ENCODE measurements at regions not wholly inside any gene's neighbourhood (a gene's known extent, or its start where the extent isn't known, plus 50 kb on each side); places are given as distances from the start of the nearest gene placed in this dataset.

- no peak overlapping the region for H3K4me3 ChIP-seq (ENCODE audit: low read depth, low read length)
- no peak for DNase-seq (ENCODE audit: low read depth)
- TF ChIP-seq MYC (IDR thresholded peaks at IDR 0.05; ENCODE audit: low read depth, low read length) (no peak), POLR2A (IDR thresholded peaks at IDR 0.05; ENCODE audit: extremely low read depth, insufficient read length) (no peak), CTCF (IDR thresholded peaks at IDR 0.05; ENCODE audit: low read depth, low read length) (no peak), MAX (IDR thresholded peaks at IDR 0.05; ENCODE audit: low read depth, low read length) (no peak)
Measured at GRCh38 chr2:795531-796041, 118.4 kb upstream of the TMEM18 start.

GRCh38 chr2:794554-795241, 117.5 kb upstream of the TMEM18 start:
- no peak for DNase-seq (ENCODE audit: low read depth)
- TF ChIP-seq MAX (IDR thresholded peaks at IDR 0.05; ENCODE audit: low read depth, low read length) = no peak
- TF ChIP-seq POLR2A (IDR thresholded peaks at IDR 0.05; ENCODE audit: extremely low read depth, insufficient read length) = no peak
- TF ChIP-seq MYC (IDR thresholded peaks at IDR 0.05; ENCODE audit: low read depth, low read length) = no peak
- TF ChIP-seq CTCF (IDR thresholded peaks at IDR 0.05; ENCODE audit: low read depth, low read length) = no peak
- no peak overlapping the region for H3K4me3 ChIP-seq (ENCODE audit: low read depth, low read length)

- no peak for TF ChIP-seq MAX (IDR thresholded peaks at IDR 0.05; ENCODE audit: low read depth, low read length)
- TF ChIP-seq CTCF (IDR thresholded peaks at IDR 0.05; ENCODE audit: low read depth, low read length) = no peak
- no peak for TF ChIP-seq MYC (IDR thresholded peaks at IDR 0.05; ENCODE audit: low read depth, low read length)
- TF ChIP-seq POLR2A (IDR thresholded peaks at IDR 0.05; ENCODE audit: extremely low read depth, insufficient read length) = no peak
- no peak for DNase-seq (ENCODE audit: low read depth)
Measured at GRCh38 chr2:793236-793635, 116.0 kb upstream of the TMEM18 start.

GRCh38 chr2:792687-793086, 115.5 kb upstream of the TMEM18 start:
- TF ChIP-seq POLR2A (IDR thresholded peaks at IDR 0.05; ENCODE audit: extremely low read depth, insufficient read length) = no peak
- TF ChIP-seq CTCF (IDR thresholded peaks at IDR 0.05; ENCODE audit: low read depth, low read length) = no peak
- TF ChIP-seq MYC (IDR thresholded peaks at IDR 0.05; ENCODE audit: low read depth, low read length) = no peak
- TF ChIP-seq MAX (IDR thresholded peaks at IDR 0.05; ENCODE audit: low read depth, low read length) = no peak
- no peak for DNase-seq (ENCODE audit: low read depth)
- no peak overlapping the region for H3K4me3 ChIP-seq (ENCODE audit: low read depth, low read length)

More at GRCh38 chr2:793236-793635, 116.0 kb upstream of the TMEM18 start:
- H3K4me3 ChIP-seq (ENCODE audit: low read depth, low read length) = no peak overlapping the region

GRCh38 chr2:790634-791245, 113.5 kb upstream of the TMEM18 start:
- DNase-seq (ENCODE audit: low read depth) = no peak
- TF ChIP-seq CTCF (IDR thresholded peaks at IDR 0.05; ENCODE audit: low read depth, low read length) = no peak
- no peak for TF ChIP-seq MYC (IDR thresholded peaks at IDR 0.05; ENCODE audit: low read depth, low read length)
- no peak for TF ChIP-seq POLR2A (IDR thresholded peaks at IDR 0.05; ENCODE audit: extremely low read depth, insufficient read length)
- TF ChIP-seq MAX (IDR thresholded peaks at IDR 0.05; ENCODE audit: low read depth, low read length) = no peak
- H3K4me3 ChIP-seq (ENCODE audit: low read depth, low read length) = no peak overlapping the region

All from NB4 (cell line).